ENCODE measurements at regions not wholly inside any gene's neighbourhood (a gene's known extent, or its start where the extent isn't known, plus 50 kb on each side); places are given as distances from the start of the nearest gene placed in this dataset.

DNA sequence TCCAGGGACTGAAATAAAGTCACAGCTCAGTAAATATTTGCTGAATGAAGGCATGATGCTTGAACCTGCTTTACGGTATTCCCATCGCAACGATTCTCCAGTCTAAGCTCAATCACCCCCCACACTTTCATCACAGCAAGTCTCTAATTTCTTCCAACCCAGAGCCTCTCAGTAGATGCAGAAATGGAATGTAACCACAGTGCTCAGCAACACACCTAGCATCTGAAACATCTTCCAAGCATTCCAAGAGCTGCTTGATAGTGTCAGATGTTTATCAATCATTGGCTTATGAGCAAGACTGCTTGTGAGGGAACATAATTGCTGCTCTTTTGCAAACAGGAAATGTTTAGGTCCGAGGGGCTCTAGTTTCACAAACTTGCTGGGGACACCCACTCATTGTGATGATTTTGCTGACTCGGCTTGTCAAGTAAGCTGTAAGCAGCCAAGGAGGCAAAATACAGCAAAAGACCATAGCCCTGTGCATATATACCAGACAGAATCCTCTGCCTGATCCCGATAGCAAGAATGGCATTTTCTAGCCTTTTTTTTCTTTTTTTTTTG lies 751.2 kb downstream of the NR2F2 start:
- TF ChIP-seq EP300 (IDR thresholded peaks at IDR 0.05) (no peak), POLR2A (IDR thresholded peaks at IDR 0.05) (no peak)
- TF ChIP-seq, protein P1, sequence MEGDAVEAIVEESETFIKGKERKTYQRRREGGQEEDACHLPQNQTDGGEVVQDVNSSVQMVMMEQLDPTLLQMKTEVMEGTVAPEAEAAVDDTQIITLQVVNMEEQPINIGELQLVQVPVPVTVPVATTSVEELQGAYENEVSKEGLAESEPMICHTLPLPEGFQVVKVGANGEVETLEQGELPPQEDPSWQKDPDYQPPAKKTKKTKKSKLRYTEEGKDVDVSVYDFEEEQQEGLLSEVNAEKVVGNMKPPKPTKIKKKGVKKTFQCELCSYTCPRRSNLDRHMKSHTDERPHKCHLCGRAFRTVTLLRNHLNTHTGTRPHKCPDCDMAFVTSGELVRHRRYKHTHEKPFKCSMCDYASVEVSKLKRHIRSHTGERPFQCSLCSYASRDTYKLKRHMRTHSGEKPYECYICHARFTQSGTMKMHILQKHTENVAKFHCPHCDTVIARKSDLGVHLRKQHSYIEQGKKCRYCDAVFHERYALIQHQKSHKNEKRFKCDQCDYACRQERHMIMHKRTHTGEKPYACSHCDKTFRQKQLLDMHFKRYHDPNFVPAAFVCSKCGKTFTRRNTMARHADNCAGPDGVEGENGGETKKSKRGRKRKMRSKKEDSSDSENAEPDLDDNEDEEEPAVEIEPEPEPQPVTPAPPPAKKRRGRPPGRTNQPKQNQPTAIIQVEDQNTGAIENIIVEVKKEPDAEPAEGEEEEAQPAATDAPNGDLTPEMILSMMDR (IDR thresholded peaks at IDR 0.05): no peak
- Histone ChIP-seq H3K27me3 (no peaks in the 10 kb centered on the region), H3K9me3 (no peaks in the 10 kb centered on the region), H3K27ac (no peak overlapping the region), H3K36me3 (no peaks in the 10 kb centered on the region), H3K4me1 (peaks cover 0 to 3% (median 0%) of the 10 kb centered on the region in 4 donors), H3K4me3 (no peak overlapping the region)
- no peak for DNase-seq (ENCODE audit: low spot score in 2 of 2)
- 63 to 69% methylated on average over 6 of the region's 6 CpGs for WGBS, 2 donors

DNA sequence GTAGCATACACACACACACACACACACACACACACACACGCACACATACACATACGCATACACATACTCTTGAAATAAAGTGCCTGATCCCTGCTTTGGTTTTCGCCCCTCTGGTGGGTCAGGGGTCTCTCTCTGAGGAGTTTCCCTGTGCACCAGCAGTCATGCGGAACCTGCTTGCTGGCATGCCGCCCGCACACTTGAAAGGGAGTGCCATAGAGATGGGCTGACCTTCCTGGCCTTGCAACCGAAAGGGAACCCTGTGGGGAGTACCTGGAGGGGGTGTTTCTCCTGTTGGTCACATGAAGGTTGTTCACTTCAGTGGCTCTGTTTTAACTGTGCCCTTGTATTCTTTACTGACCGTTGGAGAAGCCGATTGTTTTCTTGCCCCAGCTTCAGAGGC lies 752.3 kb downstream of the NR2F2 start:
- 82 to 87% methylated on average over 9 of the region's 9 CpGs for WGBS, 2 donors
- H3K27me3 ChIP-seq: no peaks in the 10 kb centered on the region
- TF ChIP-seq EP300 (IDR thresholded peaks at IDR 0.05): no peak
- no peak overlapping the region for H3K27ac ChIP-seq
- no peaks in the 10 kb centered on the region for H3K9me3 ChIP-seq
- peaks cover 0 to 3% (median 0%) of the 10 kb centered on the region in 4 donors for H3K4me1 ChIP-seq
- no peak overlapping the region for H3K4me3 ChIP-seq
- DNase-seq (ENCODE audit: low spot score in 2 of 2): no peak
- no peaks in the 10 kb centered on the region for H3K36me3 ChIP-seq

DNA sequence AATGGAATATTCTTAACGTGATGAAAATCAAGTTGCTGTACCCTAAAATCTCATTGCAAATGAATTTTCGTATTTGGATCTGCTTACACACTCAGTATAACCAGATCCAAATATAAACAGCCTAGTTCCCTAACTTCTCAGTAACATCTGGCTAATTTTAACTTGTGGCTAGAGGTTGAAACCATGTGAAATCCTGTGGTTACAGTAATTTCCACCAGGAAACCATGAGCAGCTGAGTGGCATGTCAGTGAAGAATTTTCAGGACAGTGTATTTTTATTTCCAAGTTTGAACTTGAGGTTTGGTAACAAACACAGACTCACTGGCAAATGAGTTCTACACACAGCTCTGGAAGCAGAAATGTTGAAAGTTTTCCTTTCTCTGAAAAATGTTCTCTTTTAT lies 754.1 kb downstream of the NR2F2 start:
- H3K4me3 ChIP-seq: no peak overlapping the region
- H3K27me3 ChIP-seq: no peaks in the 10 kb centered on the region
- H3K4me1 ChIP-seq: peaks cover 0 to 3% (median 0%) of the 10 kb centered on the region in 4 donors
- no peak for DNase-seq (ENCODE audit: low spot score in 2 of 2)
- no peaks in the 10 kb centered on the region for H3K36me3 ChIP-seq
- 56 to 68% methylated on average over 2 of the region's 2 CpGs for WGBS, 2 donors
- no peak for TF ChIP-seq POLR2A (IDR thresholded peaks at IDR 0.05)
- TF ChIP-seq EP300 (IDR thresholded peaks at IDR 0.05): no peak
- TF ChIP-seq, protein P1 (IDR thresholded peaks at IDR 0.05): no peak
- H3K9me3 ChIP-seq: no peaks in the 10 kb centered on the region
- no peak overlapping the region for H3K27ac ChIP-seq

DNA sequence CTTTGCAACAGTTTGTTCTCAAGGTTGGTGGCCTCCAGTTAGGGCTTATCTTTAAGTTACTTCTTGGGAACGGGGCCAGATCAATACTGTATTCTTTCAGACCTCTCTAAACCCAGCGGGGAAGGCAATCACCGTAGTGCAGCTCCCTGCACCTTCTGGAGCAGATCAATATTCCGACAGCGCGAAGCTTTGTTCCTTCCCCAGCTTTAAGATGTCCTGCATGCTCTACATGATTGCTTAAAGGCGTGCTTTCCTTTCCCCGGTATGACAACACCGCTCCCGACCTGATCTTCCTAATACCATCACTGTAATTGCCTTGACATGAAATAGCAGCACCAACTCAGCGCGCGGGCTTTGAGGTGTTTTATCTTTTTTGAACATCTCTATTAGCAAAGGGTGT lies 755.2 kb downstream of the NR2F2 start:
- Histone ChIP-seq H3K4me3 (no peak overlapping the region), H3K9me3 (no peaks in the 10 kb centered on the region), H3K4me1 (peaks cover 0 to 3% (median 0%) of the 10 kb centered on the region in 4 donors), H3K27ac (no peak overlapping the region), H3K27me3 (no peaks in the 10 kb centered on the region), H3K36me3 (no peaks in the 10 kb centered on the region)
- no peak for TF ChIP-seq POLR2A (IDR thresholded peaks at IDR 0.05)
- TF ChIP-seq, protein P1 (IDR thresholded peaks at IDR 0.05): no peak
- TF ChIP-seq EP300 (IDR thresholded peaks at IDR 0.05): no peak
- DNase-seq (ENCODE audit: low spot score in 2 of 2): no peak
- 75 to 76% methylated on average over 13 of the region's 13 CpGs for WGBS, 2 donors

DNA sequence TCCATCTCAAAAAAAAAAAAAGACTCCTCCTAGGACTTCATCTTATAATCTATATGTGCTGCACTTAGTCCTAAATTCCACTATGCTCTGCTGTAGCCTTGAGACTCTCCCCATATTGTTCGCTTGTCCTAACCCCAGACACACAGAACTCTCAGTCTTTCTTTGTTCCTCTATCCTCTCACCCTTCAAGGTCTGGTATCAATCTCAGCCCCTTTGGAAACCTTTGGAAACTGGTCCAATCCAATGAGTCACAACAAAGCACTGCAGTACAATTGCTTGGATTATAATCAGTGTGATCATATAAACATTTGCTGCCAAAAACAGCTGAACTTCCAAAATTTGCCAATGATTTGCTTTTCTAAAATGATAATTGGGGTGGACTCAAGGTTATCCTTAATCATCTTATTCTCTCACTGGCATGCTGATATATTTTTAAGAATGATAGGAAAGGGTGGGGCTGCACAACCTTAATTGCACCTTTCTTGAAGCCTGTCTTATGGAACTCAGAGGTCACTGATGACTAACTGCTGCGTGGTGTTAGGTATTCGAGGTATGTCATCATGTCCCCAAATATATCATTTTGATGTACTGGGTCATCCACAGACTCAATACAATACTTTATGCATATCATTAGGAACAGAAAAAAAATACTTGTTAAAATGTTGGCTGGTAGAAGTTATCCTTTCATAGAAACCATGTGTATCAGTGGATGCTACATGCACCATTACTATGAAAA lies 756.7 kb downstream of the NR2F2 start:
- H3K4me3 ChIP-seq: no peak overlapping the region
- no peak for TF ChIP-seq EP300 (IDR thresholded peaks at IDR 0.05)
- TF ChIP-seq, protein P1 (IDR thresholded peaks at IDR 0.05): no peak
- TF ChIP-seq POLR2A (IDR thresholded peaks at IDR 0.05): no peak
- no peaks in the 10 kb centered on the region for H3K27me3 ChIP-seq
- H3K36me3 ChIP-seq: no peaks in the 10 kb centered on the region
- no peak overlapping the region for H3K27ac ChIP-seq
- 61% methylated on average over 3 of the region's 3 CpGs for WGBS, 2 donors
- no peak for DNase-seq (ENCODE audit: low spot score in 2 of 2)
- H3K9me3 ChIP-seq: no peaks in the 10 kb centered on the region
- peaks cover 0 to 3% (median 0%) of the 10 kb centered on the region in 4 donors for H3K4me1 ChIP-seq

All from tibial nerve (tissue), 4 donors.